ENCODE measurements at regions not wholly inside any gene's neighbourhood (a gene's known extent, or its start where the extent isn't known, plus 50 kb on each side); places are given as distances from the start of the nearest gene placed in this dataset.

DNA sequence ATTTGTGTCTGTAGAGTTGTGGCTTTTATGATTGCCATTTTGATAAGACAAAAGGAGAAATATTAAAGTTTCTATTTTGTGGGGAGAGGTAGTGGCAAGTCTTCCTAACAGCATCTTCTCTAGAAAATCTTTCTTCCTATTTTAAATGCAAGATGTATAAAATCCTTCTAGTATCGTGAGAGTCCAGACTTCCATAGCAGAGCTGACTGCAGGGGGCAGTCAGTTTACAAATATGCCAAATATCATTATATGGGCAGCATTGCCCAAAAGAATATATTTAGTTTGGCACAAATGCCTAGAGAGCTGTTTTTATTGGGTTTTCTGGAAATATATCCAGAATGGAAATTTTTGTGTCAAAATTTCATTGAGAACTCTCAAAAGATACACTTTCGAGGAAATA is 82.1 kb upstream of the ALDH1A1 start:
- Histone ChIP-seq H3K36me3 (no peaks in the 10 kb centered on the region), H3K27me3 (no peaks in the 10 kb centered on the region), H3K27ac (no peak overlapping the region), H3K9me3 (ENCODE audit: low read depth) (no peaks in the 10 kb centered on the region), H3K4me3 (no peak overlapping the region), H3K4me1 (ENCODE audit: low read depth) (no peaks in the 10 kb centered on the region)
- TF ChIP-seq, protein P1, sequence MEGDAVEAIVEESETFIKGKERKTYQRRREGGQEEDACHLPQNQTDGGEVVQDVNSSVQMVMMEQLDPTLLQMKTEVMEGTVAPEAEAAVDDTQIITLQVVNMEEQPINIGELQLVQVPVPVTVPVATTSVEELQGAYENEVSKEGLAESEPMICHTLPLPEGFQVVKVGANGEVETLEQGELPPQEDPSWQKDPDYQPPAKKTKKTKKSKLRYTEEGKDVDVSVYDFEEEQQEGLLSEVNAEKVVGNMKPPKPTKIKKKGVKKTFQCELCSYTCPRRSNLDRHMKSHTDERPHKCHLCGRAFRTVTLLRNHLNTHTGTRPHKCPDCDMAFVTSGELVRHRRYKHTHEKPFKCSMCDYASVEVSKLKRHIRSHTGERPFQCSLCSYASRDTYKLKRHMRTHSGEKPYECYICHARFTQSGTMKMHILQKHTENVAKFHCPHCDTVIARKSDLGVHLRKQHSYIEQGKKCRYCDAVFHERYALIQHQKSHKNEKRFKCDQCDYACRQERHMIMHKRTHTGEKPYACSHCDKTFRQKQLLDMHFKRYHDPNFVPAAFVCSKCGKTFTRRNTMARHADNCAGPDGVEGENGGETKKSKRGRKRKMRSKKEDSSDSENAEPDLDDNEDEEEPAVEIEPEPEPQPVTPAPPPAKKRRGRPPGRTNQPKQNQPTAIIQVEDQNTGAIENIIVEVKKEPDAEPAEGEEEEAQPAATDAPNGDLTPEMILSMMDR (IDR thresholded peaks at IDR 0.05; ENCODE audit: low read depth, low read length) = peak; percentile 26
- no peak for DNase-seq (ENCODE audit: low read depth in 1 of 2, low spot score in 1 of 2)

DNA sequence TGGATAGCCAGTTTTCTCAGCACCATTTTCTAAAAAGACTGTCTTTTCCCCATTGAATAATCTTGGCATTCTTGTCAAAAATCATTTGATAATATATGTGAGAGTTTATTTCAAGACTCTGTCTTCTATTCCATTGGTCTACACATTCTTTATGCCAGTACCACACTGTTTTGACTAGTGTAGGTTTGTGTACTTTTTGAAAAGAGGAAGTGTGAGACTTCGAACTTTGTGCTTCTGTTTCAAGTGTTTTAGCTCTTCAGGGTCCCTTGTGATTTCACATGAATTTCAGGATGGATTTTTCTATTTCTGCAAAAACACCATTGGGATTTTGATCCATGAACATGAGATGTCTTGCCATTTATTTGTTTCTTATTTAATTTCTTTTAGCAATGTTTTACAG is 78.5 kb upstream of the ALDH1A1 start:
- Histone ChIP-seq H3K27ac (no peak overlapping the region), H3K4me1 (ENCODE audit: low read depth) (no peaks in the 10 kb centered on the region), H3K27me3 (no peaks in the 10 kb centered on the region), H3K9me3 (ENCODE audit: low read depth) (no peaks in the 10 kb centered on the region), H3K4me3 (no peak overlapping the region), H3K36me3 (no peaks in the 10 kb centered on the region)
- DNase-seq (ENCODE audit: low read depth in 1 of 2, low spot score in 1 of 2) = no peak
- TF ChIP-seq, protein P1 (IDR thresholded peaks at IDR 0.05; ENCODE audit: low read depth, low read length) = no peak

DNA sequence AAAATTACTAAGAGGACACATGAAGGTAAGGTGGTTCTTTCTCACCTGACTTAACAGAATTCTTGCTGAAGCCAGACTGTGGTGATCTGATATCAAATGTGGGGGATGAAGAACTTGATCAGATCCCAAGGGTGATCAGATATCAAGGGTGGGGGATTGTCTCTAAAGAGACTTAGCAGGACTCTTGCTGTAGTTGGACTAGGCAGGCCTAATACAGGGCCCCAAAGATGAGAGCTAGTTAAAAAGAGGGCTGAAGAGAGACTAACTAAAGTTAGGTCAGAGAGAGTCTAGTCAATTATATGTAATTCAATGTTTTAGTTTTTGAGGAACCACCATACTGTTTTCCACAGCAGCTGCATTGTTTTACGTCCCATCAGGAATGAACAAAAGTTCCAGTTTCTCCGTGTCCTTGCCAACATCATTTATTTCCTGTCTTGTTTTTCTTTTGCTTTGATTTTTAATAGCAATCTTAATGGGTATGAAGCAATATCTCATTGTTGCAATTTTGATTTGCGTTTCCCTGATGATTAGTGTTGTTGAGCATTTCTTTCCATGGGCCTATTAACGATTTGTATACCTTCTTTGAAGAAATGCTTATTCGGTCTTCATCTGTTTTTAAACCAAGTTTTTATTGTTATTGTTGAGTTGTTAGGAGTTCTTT is 77.6 kb upstream of the ALDH1A1 start:
- Histone ChIP-seq H3K4me3 (no peak overlapping the region), H3K36me3 (no peaks in the 10 kb centered on the region), H3K9me3 (ENCODE audit: low read depth) (no peaks in the 10 kb centered on the region), H3K4me1 (ENCODE audit: low read depth) (no peaks in the 10 kb centered on the region), H3K27ac (no peak overlapping the region), H3K27me3 (no peaks in the 10 kb centered on the region)
- DNase-seq (ENCODE audit: low read depth in 1 of 2, low spot score in 1 of 2) = no peak
- TF ChIP-seq, protein P1 (IDR thresholded peaks at IDR 0.05; ENCODE audit: low read depth, low read length) = no peak

DNA sequence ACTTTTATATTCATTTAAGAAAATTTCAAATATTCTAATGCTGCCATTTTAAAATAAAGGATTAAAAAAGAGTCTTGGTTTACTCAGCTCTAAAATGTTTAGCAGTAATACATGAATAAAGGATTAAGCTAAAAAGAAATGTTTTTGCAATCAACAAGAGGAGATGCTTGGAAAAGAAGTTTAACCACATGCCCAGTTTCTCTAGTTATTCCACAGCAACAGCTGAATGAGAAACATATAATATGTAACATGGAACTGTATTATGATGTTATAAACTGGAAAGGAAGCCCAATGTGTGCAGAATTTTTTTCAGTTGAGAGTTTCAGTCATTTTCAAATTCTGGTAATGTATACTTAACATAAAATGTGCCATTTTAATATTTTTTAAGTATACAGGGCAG is 76.5 kb upstream of the ALDH1A1 start:
- Histone ChIP-seq H3K4me1 (ENCODE audit: low read depth) (no peaks in the 10 kb centered on the region), H3K27ac (no peak overlapping the region), H3K27me3 (no peaks in the 10 kb centered on the region), H3K9me3 (ENCODE audit: low read depth) (no peaks in the 10 kb centered on the region), H3K36me3 (no peaks in the 10 kb centered on the region), H3K4me3 (no peak overlapping the region)
- no peak for DNase-seq (ENCODE audit: low read depth in 1 of 2, low spot score in 1 of 2)
- TF ChIP-seq, protein P1 (IDR thresholded peaks at IDR 0.05; ENCODE audit: low read depth, low read length) = no peak

DNA sequence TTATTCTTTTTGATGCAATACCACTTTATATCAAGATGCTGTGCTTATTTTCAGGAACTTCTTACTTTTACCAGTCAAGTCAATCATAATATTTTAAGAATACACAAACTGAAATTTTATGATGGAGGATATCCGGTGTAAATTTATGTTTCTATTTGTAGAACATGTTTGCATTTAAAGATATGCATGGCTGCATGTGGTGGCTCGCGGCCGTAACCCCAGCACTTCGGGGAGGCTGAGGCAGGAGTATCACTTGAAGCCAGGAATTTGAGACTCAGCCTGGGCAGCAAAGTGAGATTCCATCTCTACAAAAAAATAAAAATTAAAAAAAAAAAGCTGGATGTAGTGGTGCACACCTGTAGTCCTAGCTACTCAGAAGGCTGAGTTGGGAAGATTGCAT is 73.5 kb upstream of the ALDH1A1 start:
- Histone ChIP-seq H3K36me3 (no peaks in the 10 kb centered on the region), H3K4me3 (no peak overlapping the region), H3K27me3 (no peaks in the 10 kb centered on the region), H3K27ac (no peak overlapping the region), H3K9me3 (ENCODE audit: low read depth) (no peaks in the 10 kb centered on the region), H3K4me1 (ENCODE audit: low read depth) (no peaks in the 10 kb centered on the region)
- DNase-seq (ENCODE audit: low read depth in 1 of 2, low spot score in 1 of 2) = no peak
- TF ChIP-seq, protein P1 (IDR thresholded peaks at IDR 0.05; ENCODE audit: low read depth, low read length) = no peak
